Fibroblast of lung (primary cell): ENCODE measurements at regions not wholly inside any gene's neighbourhood (a gene's known extent, or its start where the extent isn't known, plus 50 kb on each side); places are given as distances from the start of the nearest gene placed in this dataset.

ENCODE experiments used
- DNase-seq, 2 donors: peaks; one replicate each; pipeline versions ENCODE4 v3.0.0 to v3.0.0-alpha.2; 2010; ENCODE audit warnings: low read depth in 2 of 2
- H2AFZ ChIP-seq: 2 replicates; pipeline ENCODE4 v1.5.1; 2012; ENCODE audit warnings: low read length, control low read depth, inconsistent platforms
- H3K27ac ChIP-seq: 2 replicates; pipeline ENCODE4 v1.5.1; 2011; ENCODE audit warnings: low read length, control low read depth; ENCODE audit not compliant: insufficient read depth
- H3K27me3 ChIP-seq: 2 replicates; pipeline ENCODE4 v1.5.1; 2011; ENCODE audit warnings: mild to moderate bottlenecking, low read length; ENCODE audit not compliant: control insufficient read depth, insufficient read depth
- H3K36me3 ChIP-seq: 2 replicates; pipeline ENCODE4 v1.5.1; 2011; ENCODE audit warnings: low read length; ENCODE audit not compliant: control insufficient read depth, insufficient read depth
- H3K4me1 ChIP-seq: 2 replicates; pipeline ENCODE4 v1.5.1; 2011; ENCODE audit warnings: low read length; ENCODE audit not compliant: control insufficient read depth, insufficient read depth; ENCODE audit errors: extremely low read depth
- H3K4me2 ChIP-seq: 2 replicates; pipeline ENCODE4 v1.5.1; 2011; ENCODE audit warnings: low read length, control low read depth; ENCODE audit not compliant: insufficient read depth; ENCODE audit errors: extremely low read depth
- H3K4me3 ChIP-seq, 4 experiments: fragments of 200-600 bp in 1 of 4; sonication (generic) in 1 of 4; replicated peaks in 1 of 4; 2 replicates each; pipeline ENCODE4 v1.5.1; 2011 to 2016; ENCODE audit warnings: low read length in 4 of 4, low read depth in 3 of 4, mild to moderate bottlenecking in 3 of 4, control low read depth in 2 of 4, inconsistent platforms in 1 of 4, mixed read lengths in 1 of 4; ENCODE audit not compliant: insufficient read depth in 1 of 4; ENCODE audit errors: control extremely low read depth in 1 of 4
- H3K79me2 ChIP-seq: 2 replicates; pipeline ENCODE4 v1.5.1; 2012; ENCODE audit warnings: mild to moderate bottlenecking, low read length, inconsistent platforms; ENCODE audit not compliant: control insufficient read depth, insufficient read depth
- H3K9ac ChIP-seq: 2 replicates; pipeline ENCODE4 v1.5.1; 2011; ENCODE audit warnings: mild to moderate bottlenecking, low read length, control low read depth; ENCODE audit not compliant: insufficient read depth
- H3K9me3 ChIP-seq: 2 replicates; pipeline ENCODE4 v1.5.1; 2012; ENCODE audit warnings: low read depth, low read length; ENCODE audit not compliant: control insufficient read depth, insufficient read depth
- H4K20me1 ChIP-seq: 2 replicates; pipeline ENCODE4 v1.5.1; 2011; ENCODE audit warnings: low read length; ENCODE audit not compliant: control insufficient read depth, insufficient read depth; ENCODE audit errors: extremely low read depth
- EZH2 ChIP-seq: IDR thresholded peaks from 2 replicates; pipeline ENCODE4 v1.5.1; 2012; ENCODE audit warnings: low read length, control low read depth, mild to moderate bottlenecking; ENCODE audit errors: missing control alignments
- TF ChIP-seq, protein P1 (sequence below), 2 donors: IDR thresholded peaks in 1 of 2; conservative IDR thresholded peaks in 1 of 2; 1 replicate in 1 of 2; 2 replicates in 1 of 2; pipeline ENCODE4 v1.5.1; 2011 to 2012; ENCODE audit warnings: low read length in 2 of 2, control low read depth in 1 of 2, inconsistent platforms in 1 of 2, low read depth in 1 of 2, mild to moderate bottlenecking in 1 of 2

- no peaks in the 10 kb centered on the region for H3K79me2 ChIP-seq
- no peaks in the 10 kb centered on the region for H3K27me3 ChIP-seq
- no peaks in the 10 kb centered on the region for H3K9me3 ChIP-seq
- H4K20me1 ChIP-seq, result no peaks in the 10 kb centered on the region
- H2AFZ ChIP-seq, result no peak overlapping the region
- H3K4me1 ChIP-seq, result no peaks in the 10 kb centered on the region
- H3K4me2 ChIP-seq, result no peak overlapping the region
- no peak for DNase-seq
- H3K4me3 ChIP-seq, result no peak overlapping the region
- no peak overlapping the region for H3K9ac ChIP-seq
- TF ChIP-seq EZH2, result no peak
- TF ChIP-seq, protein P1, sequence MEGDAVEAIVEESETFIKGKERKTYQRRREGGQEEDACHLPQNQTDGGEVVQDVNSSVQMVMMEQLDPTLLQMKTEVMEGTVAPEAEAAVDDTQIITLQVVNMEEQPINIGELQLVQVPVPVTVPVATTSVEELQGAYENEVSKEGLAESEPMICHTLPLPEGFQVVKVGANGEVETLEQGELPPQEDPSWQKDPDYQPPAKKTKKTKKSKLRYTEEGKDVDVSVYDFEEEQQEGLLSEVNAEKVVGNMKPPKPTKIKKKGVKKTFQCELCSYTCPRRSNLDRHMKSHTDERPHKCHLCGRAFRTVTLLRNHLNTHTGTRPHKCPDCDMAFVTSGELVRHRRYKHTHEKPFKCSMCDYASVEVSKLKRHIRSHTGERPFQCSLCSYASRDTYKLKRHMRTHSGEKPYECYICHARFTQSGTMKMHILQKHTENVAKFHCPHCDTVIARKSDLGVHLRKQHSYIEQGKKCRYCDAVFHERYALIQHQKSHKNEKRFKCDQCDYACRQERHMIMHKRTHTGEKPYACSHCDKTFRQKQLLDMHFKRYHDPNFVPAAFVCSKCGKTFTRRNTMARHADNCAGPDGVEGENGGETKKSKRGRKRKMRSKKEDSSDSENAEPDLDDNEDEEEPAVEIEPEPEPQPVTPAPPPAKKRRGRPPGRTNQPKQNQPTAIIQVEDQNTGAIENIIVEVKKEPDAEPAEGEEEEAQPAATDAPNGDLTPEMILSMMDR (conservative IDR thresholded peaks at IDR 0.05 in 1 of 2, IDR thresholded peaks at IDR 0.05 in 1 of 2; ENCODE audit: low read depth in 1 of 2, low read length in 2 of 2), result no peak
- no peak overlapping the region for H3K27ac ChIP-seq
- no peaks in the 10 kb centered on the region for H3K36me3 ChIP-seq
These were observed 98.7 kb downstream of the ERMARD start for GRCh38 chr6:169850154-169850553.

GRCh38 chr6:169849396-169849795 lies 98.0 kb downstream of the ERMARD start:
- TF ChIP-seq EZH2, result no peak
- TF ChIP-seq, protein P1 (conservative IDR thresholded peaks at IDR 0.05 in 1 of 2, IDR thresholded peaks at IDR 0.05 in 1 of 2; ENCODE audit: low read depth in 1 of 2, low read length in 2 of 2), result no peak
- Histone ChIP-seq H3K4me1 (no peaks in the 10 kb centered on the region), H3K9ac (no peak overlapping the region), H3K4me3 (no peak overlapping the region), H3K4me2 (no peak overlapping the region), H3K27ac (no peak overlapping the region), H3K9me3 (no peaks in the 10 kb centered on the region), H2AFZ (no peak overlapping the region), H3K27me3 (no peaks in the 10 kb centered on the region), H3K79me2 (no peaks in the 10 kb centered on the region), H4K20me1 (no peaks in the 10 kb centered on the region), H3K36me3 (no peaks in the 10 kb centered on the region)
- no peak for DNase-seq

- no peaks in the 10 kb centered on the region for H3K79me2 ChIP-seq
- H4K20me1 ChIP-seq, result no peaks in the 10 kb centered on the region
- H3K36me3 ChIP-seq, result no peaks in the 10 kb centered on the region
- H3K27ac ChIP-seq, result no peak overlapping the region
- no peaks in the 10 kb centered on the region for H3K9me3 ChIP-seq
- H3K4me3 ChIP-seq, result no peak overlapping the region
- H3K4me2 ChIP-seq, result no peak overlapping the region
- H3K9ac ChIP-seq, result no peak overlapping the region
- DNase-seq, result no peak
- no peaks in the 10 kb centered on the region for H3K27me3 ChIP-seq
- no peak overlapping the region for H2AFZ ChIP-seq
- H3K4me1 ChIP-seq, result no peaks in the 10 kb centered on the region
- TF ChIP-seq EZH2, result no peak
- TF ChIP-seq, protein P1 (conservative IDR thresholded peaks at IDR 0.05 in 1 of 2, IDR thresholded peaks at IDR 0.05 in 1 of 2; ENCODE audit: low read depth in 1 of 2, low read length in 2 of 2), result no peak
These were observed 97.5 kb downstream of the ERMARD start for GRCh38 chr6:169848946-169849345.
